ENCODE measurements at regions not wholly inside any gene's neighbourhood (a gene's known extent, or its start where the extent isn't known, plus 50 kb on each side); places are given as distances from the start of the nearest gene placed in this dataset.

DNA sequence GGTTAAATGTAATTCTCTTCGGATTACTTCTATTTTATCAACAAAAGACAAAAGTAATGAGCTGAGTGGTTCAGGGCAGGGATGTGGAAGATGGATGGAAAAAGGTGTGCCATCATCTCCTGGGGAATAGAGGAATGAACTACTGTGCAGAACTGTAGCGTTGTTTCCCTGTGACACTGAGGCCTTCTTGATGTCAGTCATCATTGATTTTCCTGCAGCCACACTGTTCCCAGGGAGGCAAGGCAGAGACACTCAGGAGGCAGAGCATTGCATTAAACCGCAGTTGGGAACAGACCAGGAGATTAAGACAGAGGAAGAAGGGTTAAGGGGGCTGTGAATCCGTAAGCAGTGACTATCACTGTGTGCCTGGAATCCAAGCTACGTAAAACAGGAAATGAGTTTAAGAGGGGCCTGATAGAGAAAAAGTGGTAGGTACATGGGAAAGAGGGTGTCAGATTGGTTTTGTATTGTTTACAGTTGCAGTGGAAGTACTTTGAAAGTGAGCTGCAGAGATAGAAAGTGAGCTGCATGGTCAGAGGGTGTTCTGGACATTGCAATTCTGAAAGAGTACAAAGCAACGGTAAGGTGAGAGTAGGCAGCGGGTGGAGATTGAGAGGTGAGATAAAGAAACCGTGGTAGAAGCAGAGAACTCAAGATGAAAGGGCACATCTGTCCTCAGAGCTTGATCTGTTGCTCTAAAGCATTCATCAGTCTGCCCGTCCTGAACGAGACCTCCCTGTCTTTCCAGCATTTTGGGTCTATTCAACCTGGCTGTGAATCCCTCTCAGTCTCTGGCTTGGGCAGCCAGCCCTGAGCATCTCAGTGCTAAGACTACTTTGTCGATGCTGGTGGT lies 793.4 kb upstream of the CELF4 start:
- Histone ChIP-seq H3K36me3 (no peaks in the 10 kb centered on the region), H3K4me3 (no peak overlapping the region), H3K9me3 (no peaks in the 10 kb centered on the region), H3K4me1 (no peaks in the 10 kb centered on the region), H3K27me3 (no peaks in the 10 kb centered on the region), H3K27ac (no peak overlapping the region)
- no peak for TF ChIP-seq EP300 (IDR thresholded peaks at IDR 0.05)
- no peak for TF ChIP-seq CTCF (IDR thresholded peaks at IDR 0.05)
- TF ChIP-seq POLR2A (IDR thresholded peaks at IDR 0.05), result no peak
- 71 to 78% methylated on average over 11 of the region's 11 CpGs for WGBS, 2 donors
- DNase-seq (ENCODE audit: low spot score in 2 of 2), result no peak

DNA sequence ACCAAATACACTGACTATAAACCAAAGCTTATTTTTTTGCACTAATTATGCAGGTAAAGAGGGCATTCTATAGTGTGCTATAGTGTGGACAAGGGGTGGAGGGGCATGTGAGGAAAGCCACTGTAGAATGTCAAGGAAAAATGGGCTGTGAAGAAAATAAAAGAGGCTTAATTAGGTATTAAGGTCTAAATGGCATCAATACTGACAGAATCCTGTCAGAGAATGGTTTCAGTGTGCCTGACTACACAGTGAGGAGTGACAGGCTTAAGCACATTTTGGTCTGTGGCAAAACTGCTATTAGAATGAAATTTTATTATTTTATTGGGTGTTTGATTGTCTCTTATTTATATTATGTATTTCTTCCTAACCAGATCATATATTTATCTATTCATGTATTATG lies 787.6 kb upstream of the CELF4 start:
- Histone ChIP-seq H3K27ac (no peak overlapping the region), H3K4me1 (no peaks in the 10 kb centered on the region)

GRCh38 chr18:38350141-38350540 lies 784.5 kb upstream of the CELF4 start:
- Histone ChIP-seq H3K27ac (no peak overlapping the region), H3K36me3 (no peaks in the 10 kb centered on the region), H3K4me1 (no peaks in the 10 kb centered on the region), H3K27me3 (no peaks in the 10 kb centered on the region), H3K9me3 (no peaks in the 10 kb centered on the region), H3K4me3 (no peak overlapping the region)
- DNase-seq (ENCODE audit: low spot score in 2 of 2), result no peak
- TF ChIP-seq CTCF (IDR thresholded peaks at IDR 0.05) (no peak), EP300 (IDR thresholded peaks at IDR 0.05) (no peak)
- WGBS, 2 donors, result 86 to 87% methylated on average over 2 of the region's 2 CpGs

More for the DNA sequence above, 787.6 kb upstream of the CELF4 start:
- H3K27me3 ChIP-seq, result no peaks in the 10 kb centered on the region
- no peaks in the 10 kb centered on the region for H3K36me3 ChIP-seq
- no peak overlapping the region for H3K4me3 ChIP-seq
- no peaks in the 10 kb centered on the region for H3K9me3 ChIP-seq
- DNase-seq (ENCODE audit: low spot score in 2 of 2), result no peak
- TF ChIP-seq EP300 (IDR thresholded peaks at IDR 0.05), result no peak
- no peak for TF ChIP-seq POLR2A (IDR thresholded peaks at IDR 0.05)
- no peak for TF ChIP-seq CTCF (IDR thresholded peaks at IDR 0.05)

GRCh38 chr18:38330573-38330972 lies 765.0 kb upstream of the CELF4 start:
- Histone ChIP-seq H3K27me3 (no peaks in the 10 kb centered on the region), H3K4me1 (no peaks in the 10 kb centered on the region), H3K9me3 (no peaks in the 10 kb centered on the region), H3K27ac (no peak overlapping the region), H3K36me3 (no peaks in the 10 kb centered on the region), H3K4me3 (no peak overlapping the region)
- no peak for TF ChIP-seq CTCF (IDR thresholded peaks at IDR 0.05)
- TF ChIP-seq EP300 (IDR thresholded peaks at IDR 0.05), result no peak
- no peak for TF ChIP-seq POLR2A (IDR thresholded peaks at IDR 0.05)
- 89 to 90% methylated on average over 3 of the region's 3 CpGs for WGBS, 2 donors
- DNase-seq (ENCODE audit: low spot score in 2 of 2), result no peak

GRCh38 chr18:38329145-38329544 lies 763.5 kb upstream of the CELF4 start:
- Histone ChIP-seq H3K27ac (no peak overlapping the region), H3K27me3 (no peaks in the 10 kb centered on the region), H3K4me3 (no peak overlapping the region), H3K9me3 (no peaks in the 10 kb centered on the region), H3K36me3 (no peaks in the 10 kb centered on the region), H3K4me1 (no peaks in the 10 kb centered on the region)
- TF ChIP-seq EP300 (IDR thresholded peaks at IDR 0.05), result no peak
- no peak for TF ChIP-seq POLR2A (IDR thresholded peaks at IDR 0.05)
- no peak for TF ChIP-seq CTCF (IDR thresholded peaks at IDR 0.05)
- no peak for DNase-seq (ENCODE audit: low spot score in 2 of 2)
